GM21529 (cell line): ENCODE measurements at regions not wholly inside any gene's neighbourhood (a gene's known extent, or its start where the extent isn't known, plus 50 kb on each side); places are given as distances from the start of the nearest gene placed in this dataset.

Experiments
- ATAC-seq: cut with Tn5 transposase; IDR thresholded peaks from one replicate; pipeline ENCODE4 v1.9.1; 2021; ENCODE audit not compliant: unreplicated experiment

GRCh38 chr3:82053236-82053635 lies 291.8 kb upstream of the GBE1 start:
- ATAC-seq = no peak

- no peak for ATAC-seq
Measured at GRCh38 chr3:82050382-82050781, 288.9 kb upstream of the GBE1 start.

GRCh38 chr3:82048711-82049110 lies 287.3 kb upstream of the GBE1 start:
- ATAC-seq = no peak

- no peak for ATAC-seq
Measured at GRCh38 chr3:82044930-82045705, 283.7 kb upstream of the GBE1 start.

GRCh38 chr3:82038556-82038955 lies 277.1 kb upstream of the GBE1 start:
- no peak for ATAC-seq

- no peak for ATAC-seq
Measured at GRCh38 chr3:82033186-82033585, 271.7 kb upstream of the GBE1 start.

GRCh38 chr3:82031596-82031995 lies 270.2 kb upstream of the GBE1 start:
- no peak for ATAC-seq

GRCh38 chr3:82030916-82031315 lies 269.5 kb upstream of the GBE1 start:
- no peak for ATAC-seq

- no peak for ATAC-seq
Measured at GRCh38 chr3:82022836-82023235, 261.4 kb upstream of the GBE1 start.

GRCh38 chr3:82020282-82020681 lies 258.8 kb upstream of the GBE1 start:
- no peak for ATAC-seq

- no peak for ATAC-seq
Measured at GRCh38 chr3:82015241-82015640, 253.8 kb upstream of the GBE1 start.

- no peak for ATAC-seq
Measured at GRCh38 chr3:82012775-82013174, 251.3 kb upstream of the GBE1 start.

GRCh38 chr3:82011336-82011735 lies 249.9 kb upstream of the GBE1 start:
- ATAC-seq = no peak

- ATAC-seq = no peak
Measured at GRCh38 chr3:82005266-82005665, 243.8 kb upstream of the GBE1 start.

- no peak for ATAC-seq
Measured at GRCh38 chr3:82004266-82004665, 242.8 kb upstream of the GBE1 start.

- ATAC-seq = no peak
Measured at GRCh38 chr3:82002986-82003642, 241.7 kb upstream of the GBE1 start.

- no peak for ATAC-seq
Measured at GRCh38 chr3:82002491-82002890, 241.0 kb upstream of the GBE1 start.

GRCh38 chr3:82001276-82001923 lies 240.0 kb upstream of the GBE1 start:
- ATAC-seq = no peak

GRCh38 chr3:82000773-82001172 lies 239.3 kb upstream of the GBE1 start:
- ATAC-seq = no peak

- no peak for ATAC-seq
Measured at GRCh38 chr3:82000350-82000749, 238.9 kb upstream of the GBE1 start.

GRCh38 chr3:81998907-81999306 lies 237.5 kb upstream of the GBE1 start:
- ATAC-seq = no peak

- no peak for ATAC-seq
Measured at GRCh38 chr3:81998139-81998755, 236.8 kb upstream of the GBE1 start.
